ENCODE measurements at regions not wholly inside any gene's neighbourhood (a gene's known extent, or its start where the extent isn't known, plus 50 kb on each side); places are given as distances from the start of the nearest gene placed in this dataset.

DNA sequence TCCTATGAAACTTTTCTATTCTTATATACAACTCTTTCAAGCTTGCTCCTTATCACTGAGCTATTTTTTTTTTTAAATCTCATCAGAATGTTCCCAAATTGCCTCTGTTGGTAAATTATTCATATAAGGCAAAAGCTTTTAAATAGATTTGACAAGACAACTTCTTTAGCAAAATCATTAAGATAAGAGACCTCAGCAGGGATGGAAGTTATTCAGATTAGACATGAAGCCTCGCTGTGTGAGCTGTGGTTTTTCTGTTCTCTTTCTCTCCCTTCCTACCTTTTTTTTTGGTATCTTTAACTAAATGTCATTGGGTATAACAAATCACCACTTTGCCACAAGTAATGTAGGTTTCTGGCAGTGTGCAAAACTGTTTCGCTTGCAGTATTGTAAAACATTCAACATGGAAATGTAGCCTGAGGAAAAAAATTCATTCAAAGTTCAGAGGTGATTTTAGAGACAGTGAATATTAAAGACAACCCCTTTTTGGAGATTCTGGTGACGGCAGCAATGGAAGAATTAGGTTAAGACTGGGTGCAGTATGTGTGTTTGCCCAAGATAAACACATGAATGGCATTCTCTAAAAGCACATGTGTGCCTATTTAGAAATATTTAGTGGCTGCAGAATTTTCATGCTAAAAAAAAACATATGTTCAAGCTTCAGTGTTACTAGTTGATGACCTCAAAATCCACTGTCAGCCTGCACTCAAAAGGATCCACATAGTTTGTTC lies 467.1 kb downstream of the ZNF608 start:
- TF ChIP-seq RBM22 (optimal IDR thresholded peaks at IDR 0.05; ENCODE audit: low read length) (no peak), KAT8 (CRISPR knock-in tag; IDR thresholded peaks at IDR 0.05) (no peak)
